H9 (cell line): ENCODE measurements at regions not wholly inside any gene's neighbourhood (a gene's known extent, or its start where the extent isn't known, plus 50 kb on each side); places are given as distances from the start of the nearest gene placed in this dataset.

ENCODE experiments used
- DNase-seq: peaks from one replicate; pipeline ENCODE4 v3.0.0-alpha.2; 2017
- H2AFZ ChIP-seq: one replicate; pipeline ENCODE4 v1.6.1; 2013; ENCODE audit warnings: mild to moderate bottlenecking, low read length, control low read depth, moderate library complexity
- H2AK5ac ChIP-seq: 2 replicates; pipeline ENCODE4 v1.6.1; 2013; ENCODE audit warnings: low read length, control low read depth, mixed read lengths; ENCODE audit not compliant: insufficient read length
- H2BK120ac ChIP-seq: one replicate; pipeline ENCODE4 v1.6.1; 2013; ENCODE audit warnings: low read depth, mild to moderate bottlenecking, low read length, control low read depth, inconsistent platforms; ENCODE audit not compliant: poor library complexity, severe bottlenecking
- H2BK12ac ChIP-seq: 2 replicates; pipeline ENCODE4 v1.6.1; 2013; ENCODE audit warnings: low read length, control low read depth, mixed read lengths, low read depth; ENCODE audit not compliant: insufficient read length
- H2BK15ac ChIP-seq: 2 replicates; pipeline ENCODE4 v1.6.1; 2013; ENCODE audit warnings: low read depth, low read length, control low read depth
- H2BK20ac ChIP-seq: one replicate; pipeline ENCODE4 v1.6.1; 2013; ENCODE audit warnings: low read depth, mild to moderate bottlenecking, low read length, control low read depth, inconsistent platforms; ENCODE audit not compliant: poor library complexity, severe bottlenecking
- H2BK5ac ChIP-seq: 2 replicates; pipeline ENCODE4 v1.6.1; 2013; ENCODE audit warnings: low read length, control low read depth, mixed read lengths; ENCODE audit not compliant: insufficient read length
- H3K14ac ChIP-seq: 2 replicates; pipeline ENCODE4 v1.6.1; 2013; ENCODE audit warnings: low read length, control low read depth; ENCODE audit not compliant: insufficient read depth
- H3K18ac ChIP-seq: 2 replicates; pipeline ENCODE4 v1.6.1; 2013; ENCODE audit warnings: low read depth, mild to moderate bottlenecking, mixed read lengths, low read length, control low read depth; ENCODE audit not compliant: insufficient read length
- H3K23ac ChIP-seq: 2 replicates; pipeline ENCODE4 v1.6.1; 2013; ENCODE audit warnings: low read length, control low read depth, mixed read lengths, low read depth; ENCODE audit not compliant: insufficient read length
- H3K23me2 ChIP-seq: 2 replicates; pipeline ENCODE4 v1.6.1; 2013; ENCODE audit warnings: low read depth, mild to moderate bottlenecking, mixed read lengths, low read length, control low read depth; ENCODE audit not compliant: insufficient read length, poor library complexity, severe bottlenecking
- H3K27ac ChIP-seq: 2 replicates; pipeline ENCODE4 v1.5.1; 2013; ENCODE audit warnings: low read length, control low read depth, mixed read lengths, low read depth; ENCODE audit not compliant: insufficient read length
- H3K27me3 ChIP-seq: 2 replicates; pipeline ENCODE4 v1.6.1; 2013; ENCODE audit warnings: low read length, control low read depth, inconsistent platforms; ENCODE audit not compliant: insufficient read depth
- H3K4ac ChIP-seq: 2 replicates; pipeline ENCODE4 v1.6.1; 2013; ENCODE audit warnings: low read depth, mild to moderate bottlenecking, control low read depth, inconsistent platforms, low read length, moderate library complexity
- H3K4me1 ChIP-seq: 2 replicates; pipeline ENCODE4 v1.6.1; 2013; ENCODE audit warnings: low read length, control low read depth, inconsistent platforms; ENCODE audit not compliant: insufficient read depth
- H3K4me2 ChIP-seq: 2 replicates; pipeline ENCODE4 v1.6.1; 2013; ENCODE audit warnings: low read length, control low read depth, mixed read lengths; ENCODE audit not compliant: insufficient read length, insufficient read depth
- H3K56ac ChIP-seq: 2 replicates; pipeline ENCODE4 v1.6.1; 2013; ENCODE audit warnings: low read depth, mild to moderate bottlenecking, mixed read lengths, low read length, control low read depth; ENCODE audit not compliant: insufficient read length
- H3K79me1 ChIP-seq: 2 replicates; pipeline ENCODE4 v1.6.1; 2013; ENCODE audit warnings: low read depth, mild to moderate bottlenecking, moderate library complexity, low read length, control low read depth, inconsistent platforms; ENCODE audit not compliant: insufficient read depth, poor library complexity, severe bottlenecking
- H3K79me2 ChIP-seq: 2 replicates; pipeline ENCODE4 v1.6.1; 2013; ENCODE audit warnings: low read length, control low read depth, inconsistent platforms; ENCODE audit not compliant: insufficient read depth
- H3K9ac ChIP-seq: 2 replicates; pipeline ENCODE4 v1.6.1; 2013; ENCODE audit warnings: low read length, control low read depth, mixed read lengths; ENCODE audit not compliant: insufficient read length; ENCODE audit errors: extremely low read depth
- H3K9me3 ChIP-seq: one replicate; pipeline ENCODE4 v1.6.1; 2013; ENCODE audit warnings: low read depth, low read length, inconsistent platforms; ENCODE audit not compliant: control insufficient read depth
- H3T11ph ChIP-seq: one replicate; pipeline ENCODE4 v1.6.1; 2013; ENCODE audit warnings: mild to moderate bottlenecking, low read length, control low read depth, inconsistent platforms
- H4K20me1 ChIP-seq: one replicate; pipeline ENCODE4 v1.6.1; 2013; ENCODE audit not compliant: control insufficient read depth, insufficient read length, insufficient read depth
- H4K5ac ChIP-seq: 2 replicates; pipeline ENCODE4 v1.6.1; 2013; ENCODE audit warnings: low read depth, mild to moderate bottlenecking, mixed read lengths, low read length, control low read depth; ENCODE audit not compliant: insufficient read length
- H4K8ac ChIP-seq: replicated peaks from 2 replicates; pipeline ENCODE4 v1.6.1; 2013; ENCODE audit warnings: low read length, control low read depth, mixed read lengths, low read depth; ENCODE audit not compliant: insufficient read length
- H4K91ac ChIP-seq: 2 replicates; pipeline ENCODE4 v1.6.1; 2013; ENCODE audit warnings: low read depth, mild to moderate bottlenecking, moderate library complexity, mixed read lengths, low read length, control low read depth; ENCODE audit not compliant: insufficient read length
- H3K27ac Mint-ChIP-seq, 3 experiments: 2 replicates in 2 of 3; 3 replicates in 1 of 3; pipeline ENCODE4 v1.8.0; 2020 to 2021; ENCODE audit warnings: mixed read lengths in 3 of 3, mild to moderate bottlenecking in 1 of 3, moderate library complexity in 1 of 3
- H3K27me3 Mint-ChIP-seq: 2 replicates; pipeline ENCODE4 v1.8.0; 2021; ENCODE audit warnings: low read depth, mild to moderate bottlenecking, moderate library complexity, mixed read lengths
- H3K36me3 Mint-ChIP-seq, 3 experiments: 2 replicates in 2 of 3; 3 replicates in 1 of 3; pipeline ENCODE4 v1.8.0; 2020 to 2021; ENCODE audit warnings: low read depth in 3 of 3, mixed read lengths in 3 of 3; ENCODE audit not compliant: insufficient read depth in 1 of 3
- H3K4me1 Mint-ChIP-seq, 2 experiments: 2 replicates each; pipeline ENCODE4 v1.8.0; 2020; ENCODE audit warnings: mixed read lengths in 2 of 2
- H3K4me3 Mint-ChIP-seq, 2 experiments: 2 replicates in 1 of 2; 3 replicates in 1 of 2; pipeline ENCODE4 v1.8.0; 2020 to 2021; ENCODE audit warnings: mild to moderate bottlenecking in 2 of 2, mixed read lengths in 2 of 2, moderate library complexity in 1 of 2
- H3K9me3 Mint-ChIP-seq, 2 experiments: 2 replicates in 1 of 2; 3 replicates in 1 of 2; pipeline ENCODE4 v1.8.0; 2020; ENCODE audit warnings: mild to moderate bottlenecking in 2 of 2, mixed read lengths in 2 of 2, moderate library complexity in 1 of 2
- CTCF ChIP-seq: fragments of 200-600 bp; sonication (generic); conservative IDR thresholded peaks from 3 replicates; pipeline ENCODE4 v1.8.0; 2021; ENCODE audit warnings: antibody characterized with exemption, mild to moderate bottlenecking
- WGBS: extraction: QIAGEN DNeasy Blood & Tissue Kit; methylation state at CpG from one replicate; pipeline ENCODE4 v1.1.7; 2013; ENCODE audit warnings: missing lambda C conversion rate, low lambda C conversion rate, mixed read lengths; ENCODE audit not compliant: insufficient read length; ENCODE audit errors: extremely low coverage; 5-methylcytosine and 5-hydroxymethylcytosine counted together

GRCh38 chr18:43819397-43819796 lies 542.1 kb upstream of the SYT4 start:
- no peak overlapping the region for H2BK120ac ChIP-seq

More at GRCh38 chr18:43819397-43819796, 542.1 kb upstream of the SYT4 start:
- no peak overlapping the region for H2BK15ac ChIP-seq
- no peak overlapping the region for H3K4me2 ChIP-seq
- Mint-ChIP-seq H3K27me3 (no peaks in the 10 kb centered on the region), H3K36me3 (peaks cover 0 to 12% (median 12%) of the 10 kb centered on the region in 3 experiments; a peak in 5 of 7 replicates), H3K9me3 (peaks cover 9 to 12% of the 10 kb centered on the region in 2 experiments), H3K27ac (no peak overlapping the region), H3K4me3 (no peak overlapping the region), H3K4me1 (no peaks in the 10 kb centered on the region)
- no peak overlapping the region for H2BK5ac ChIP-seq
- H4K5ac ChIP-seq = no peak overlapping the region
- H3K4me1 ChIP-seq = no peaks in the 10 kb centered on the region
- H3K23ac ChIP-seq = no peak overlapping the region
- no peak overlapping the region for H3K18ac ChIP-seq
- DNase-seq = no peak
- no peak overlapping the region for H4K91ac ChIP-seq
- no peaks in the 10 kb centered on the region for H3K23me2 ChIP-seq
- H3T11ph ChIP-seq = no peak overlapping the region
- H2AK5ac ChIP-seq = no peak overlapping the region
- H3K4ac ChIP-seq = no peak overlapping the region
- WGBS = no CpG with 5 or more reads among the region's 1 CpG
- H2AFZ ChIP-seq = no peak overlapping the region
- H3K14ac ChIP-seq = no peak overlapping the region
- no peak overlapping the region for H3K9ac ChIP-seq
- no peaks in the 10 kb centered on the region for H3K79me1 ChIP-seq
- no peak overlapping the region for H2BK12ac ChIP-seq
- TF ChIP-seq CTCF = no peak
- no peaks in the 10 kb centered on the region for H3K79me2 ChIP-seq
- H3K56ac ChIP-seq = no peak overlapping the region
- H3K27me3 ChIP-seq = no peaks in the 10 kb centered on the region
- no peak overlapping the region for H4K8ac ChIP-seq
- no peaks in the 10 kb centered on the region for H4K20me1 ChIP-seq
- no peak overlapping the region for H3K27ac ChIP-seq
- H3K9me3 ChIP-seq = no peaks in the 10 kb centered on the region
- H2BK20ac ChIP-seq = no peak overlapping the region
